HG03060 (cell line): ENCODE measurements at regions not wholly inside any gene's neighbourhood (a gene's known extent, or its start where the extent isn't known, plus 50 kb on each side); places are given as distances from the start of the nearest gene placed in this dataset.
"Not testable (repeated sequence)": the region's sequence is repeated elsewhere in the genome, so short reads cannot be mapped to it uniquely, and the experiment has no call there.

Experiments
- ATAC-seq: cut with Tn5 transposase; IDR thresholded peaks from one replicate; pipeline ENCODE4 v1.9.1; 2021; ENCODE audit warnings: low read depth, moderate number of reproducible peaks; ENCODE audit not compliant: unreplicated experiment

DNA sequence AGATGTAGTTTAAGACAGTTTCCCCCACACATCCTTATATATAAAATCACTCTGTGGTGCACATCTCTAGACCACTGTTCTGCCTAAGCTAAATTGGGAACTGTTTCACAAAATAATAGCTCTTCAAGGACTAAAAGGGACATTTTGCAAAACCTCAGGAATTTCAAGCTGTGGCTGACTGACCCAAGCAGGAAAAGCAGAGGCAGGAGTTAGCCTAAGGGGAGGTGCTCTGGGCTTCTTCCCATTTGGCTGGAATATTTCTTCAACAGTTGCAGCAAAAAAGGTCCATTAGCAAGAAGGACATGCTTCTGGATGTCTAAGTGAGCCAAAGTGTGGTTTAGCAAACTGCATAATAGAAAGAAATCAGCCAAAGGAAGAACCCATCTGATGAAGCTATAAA lies 551.2 kb upstream of the ANKRD30A start:
- no peak for ATAC-seq

DNA sequence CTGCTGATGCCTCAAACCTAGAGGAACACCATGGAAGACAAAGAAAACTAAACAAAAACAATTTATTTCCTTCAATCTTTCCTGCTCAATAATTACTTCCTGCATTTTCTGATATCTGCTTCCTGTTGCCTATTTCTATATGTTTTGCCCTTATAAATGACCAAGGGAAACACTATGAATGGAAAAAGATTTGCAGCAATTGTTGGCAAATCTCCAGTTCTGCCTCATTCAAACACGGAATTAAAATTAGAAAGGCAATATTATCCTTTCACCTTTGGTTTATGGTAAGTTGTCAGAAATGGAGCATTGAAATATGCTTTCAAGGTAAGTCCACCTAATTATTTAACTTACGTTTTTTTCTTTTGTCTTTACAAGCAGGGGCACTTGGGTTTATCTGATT lies 552.2 kb upstream of the ANKRD30A start:
- no peak for ATAC-seq

GRCh38 chr10:36564433-36564832 lies 561.0 kb upstream of the ANKRD30A start:
- no peak for ATAC-seq

DNA sequence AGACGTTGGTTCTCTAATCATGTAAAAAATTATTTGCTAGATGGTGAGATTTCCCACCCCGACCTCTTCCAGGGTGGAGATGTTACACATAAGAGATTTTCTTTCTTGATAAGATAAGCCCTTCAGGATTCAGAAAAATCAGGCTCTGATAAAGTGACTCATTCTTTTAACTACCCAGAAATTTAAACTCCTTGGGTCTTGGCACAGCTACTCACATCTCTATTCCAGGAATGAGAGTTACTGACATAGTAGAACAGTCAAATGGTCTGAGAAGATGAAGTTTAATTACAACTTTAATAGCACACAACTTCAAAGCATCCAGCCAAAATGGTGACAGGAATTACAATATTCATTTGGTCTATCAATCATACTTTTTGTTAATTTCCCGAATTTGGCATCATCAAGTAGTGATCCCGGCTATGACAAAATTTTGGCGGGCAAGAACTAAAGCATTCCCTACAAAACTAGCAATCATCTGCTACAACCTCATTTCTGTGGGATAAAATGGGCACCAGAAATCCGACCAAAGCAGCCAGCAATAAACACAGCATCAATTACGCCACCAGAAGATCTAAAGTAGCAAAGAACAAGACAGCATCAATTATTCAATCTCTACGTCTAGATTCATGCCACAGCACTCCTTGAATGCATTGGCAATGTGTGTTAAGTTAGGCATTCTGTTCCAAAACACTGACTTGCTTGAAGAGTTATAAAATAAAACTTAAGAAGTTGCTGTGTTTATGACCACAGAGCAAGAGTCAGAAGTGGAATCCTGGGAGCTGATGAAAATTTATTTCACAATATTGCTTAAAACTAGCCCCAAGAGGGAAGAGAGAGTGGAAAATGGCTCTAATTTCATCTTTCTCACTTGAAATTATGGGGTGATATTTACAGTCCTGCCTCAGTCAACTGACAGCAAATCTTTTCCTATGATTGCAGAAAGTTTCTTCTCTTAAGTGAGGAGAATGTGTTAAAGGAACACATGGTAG lies 565.7 kb upstream of the ANKRD30A start:
- no peak for ATAC-seq

DNA sequence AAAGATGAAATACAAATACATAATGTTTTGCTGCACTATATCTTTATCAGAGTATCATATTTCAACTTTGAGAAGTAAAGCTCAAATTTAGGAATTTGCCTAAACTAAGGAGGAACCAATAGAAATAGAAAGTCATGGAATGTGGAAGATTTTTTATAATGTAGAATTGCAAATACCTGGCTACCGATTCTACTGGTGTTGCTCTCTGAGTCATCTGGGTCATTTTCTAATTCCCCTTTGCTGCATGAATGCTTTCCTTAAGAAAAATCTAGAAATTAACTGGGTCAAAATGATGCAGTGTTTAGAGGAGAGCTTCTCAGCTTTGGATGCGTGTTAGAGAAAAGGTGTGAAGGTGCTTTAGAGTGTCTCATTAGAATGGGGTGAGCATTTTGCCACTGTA lies 568.9 kb upstream of the ANKRD30A start:
- ATAC-seq, result no peak

- no peak for ATAC-seq
These were observed 570.4 kb upstream of the ANKRD30A start for GRCh38 chr10:36555036-36555435.

DNA sequence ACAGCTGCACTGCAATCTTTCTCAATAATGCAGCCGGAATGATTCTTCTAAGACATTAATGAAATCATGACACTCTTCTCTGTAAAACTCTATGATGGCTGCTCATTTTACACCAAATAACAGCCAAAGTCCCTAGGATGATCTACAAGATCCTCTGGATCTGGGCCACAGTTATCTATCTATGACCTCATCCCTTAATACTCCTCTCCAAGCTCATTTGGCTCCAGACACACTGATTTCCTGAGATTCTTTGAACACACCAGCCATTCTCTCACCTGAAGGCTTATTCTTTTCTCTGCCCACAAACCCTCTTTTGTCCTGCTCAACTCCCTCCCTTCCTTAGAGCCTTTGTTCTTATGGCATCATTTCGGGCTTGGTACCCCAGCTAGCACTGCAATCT lies 577.4 kb upstream of the ANKRD30A start:
- ATAC-seq, result no peak

- ATAC-seq, result no peak
These were observed 582.9 kb upstream of the ANKRD30A start for GRCh38 chr10:36542493-36542892.

- ATAC-seq, result no peak
These were observed 584.8 kb upstream of the ANKRD30A start for GRCh38 chr10:36540611-36541010.

DNA sequence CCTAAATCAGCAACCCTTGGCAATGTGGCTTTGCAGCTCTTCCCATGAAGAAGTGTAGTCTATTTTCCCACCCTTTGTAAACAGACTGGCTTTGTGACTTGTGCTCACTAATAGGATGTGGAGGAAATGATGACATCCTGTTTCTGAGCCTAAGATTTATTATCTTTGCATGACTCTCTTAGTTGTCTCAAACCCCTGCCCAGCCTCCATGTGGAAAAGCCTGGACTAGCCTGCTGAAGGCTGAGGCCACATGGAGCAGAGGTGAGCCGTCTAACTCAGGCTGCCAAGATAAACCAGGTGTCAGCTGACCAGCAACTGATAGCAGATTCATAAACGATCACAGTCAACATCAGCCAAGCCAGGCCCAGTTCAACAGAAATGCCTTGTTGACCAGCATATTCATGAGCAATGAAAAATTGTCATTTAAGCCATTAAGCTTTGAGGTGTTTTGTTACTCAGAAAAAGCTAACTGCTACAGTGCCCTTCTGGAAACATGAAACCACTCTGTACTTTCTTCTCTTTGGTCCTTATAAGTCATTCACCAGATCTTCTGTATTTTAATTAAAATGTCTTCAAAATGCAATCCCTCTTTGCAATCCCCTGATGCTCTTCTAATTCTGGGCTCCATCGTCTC lies 586.3 kb upstream of the ANKRD30A start:
- no peak for ATAC-seq

DNA sequence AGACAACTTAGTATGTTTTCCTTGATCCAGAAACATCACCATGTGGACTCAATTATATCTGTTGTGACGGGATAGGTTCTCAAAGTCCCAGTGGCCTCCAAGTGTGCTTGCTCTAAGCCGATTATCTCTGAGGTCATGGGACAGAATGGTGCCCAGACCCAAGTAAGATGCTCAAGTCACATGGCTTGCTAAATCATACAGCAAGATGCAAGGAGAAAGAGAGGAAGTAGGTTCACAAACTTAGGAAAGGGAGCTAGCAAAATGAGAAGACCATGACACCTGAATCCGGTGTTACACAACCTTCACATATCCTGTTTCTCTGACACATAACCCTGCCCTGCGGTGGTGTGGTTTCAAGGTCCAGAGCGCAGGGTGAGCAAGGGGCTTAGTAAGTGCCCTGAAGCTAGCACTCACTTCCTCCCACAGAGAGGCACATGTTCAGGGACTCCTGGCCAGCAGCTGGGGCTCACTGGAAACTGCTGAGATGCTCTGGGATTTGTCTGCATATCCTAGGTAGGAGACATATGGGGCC lies 590.9 kb upstream of the ANKRD30A start:
- ATAC-seq, result peak; percentile 99

DNA sequence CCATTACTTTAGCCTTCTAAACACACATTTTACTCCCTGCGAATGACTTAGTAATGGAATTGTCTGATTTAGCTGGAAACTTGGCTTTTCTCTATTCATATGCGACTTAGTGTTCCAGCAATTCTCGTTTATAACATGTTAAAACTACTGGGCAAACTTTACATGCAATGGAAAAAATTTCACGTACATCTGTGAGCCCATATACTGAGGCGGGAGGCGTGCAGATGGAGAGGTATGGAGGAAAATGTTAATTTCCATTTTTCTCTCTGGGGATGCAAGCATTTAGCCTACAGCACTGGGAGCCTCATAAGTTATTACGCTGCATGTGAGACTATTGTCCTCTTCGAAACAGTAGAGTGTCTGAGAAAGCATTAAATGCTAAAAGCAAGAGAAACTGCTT lies 591.5 kb upstream of the ANKRD30A start:
- ATAC-seq, result no peak

DNA sequence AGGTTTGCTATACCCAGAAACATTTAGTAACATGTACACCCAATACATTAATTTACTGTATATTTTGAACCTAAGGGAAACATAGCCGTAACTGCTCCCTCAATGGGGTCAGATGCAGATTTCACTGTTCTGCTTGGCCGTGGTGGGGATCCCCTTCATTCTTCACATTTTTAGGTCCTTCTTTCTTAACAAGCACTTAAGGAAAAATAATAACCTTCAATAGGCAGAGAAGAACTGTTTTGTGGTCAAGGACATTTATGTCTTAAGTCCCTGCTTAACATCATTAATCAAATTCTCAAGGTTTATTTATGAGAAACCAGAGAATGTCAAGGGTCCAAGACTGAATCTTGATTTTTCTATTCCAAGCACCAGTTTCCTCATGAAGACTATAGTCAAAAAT lies 592.1 kb upstream of the ANKRD30A start:
- ATAC-seq, result no peak

DNA sequence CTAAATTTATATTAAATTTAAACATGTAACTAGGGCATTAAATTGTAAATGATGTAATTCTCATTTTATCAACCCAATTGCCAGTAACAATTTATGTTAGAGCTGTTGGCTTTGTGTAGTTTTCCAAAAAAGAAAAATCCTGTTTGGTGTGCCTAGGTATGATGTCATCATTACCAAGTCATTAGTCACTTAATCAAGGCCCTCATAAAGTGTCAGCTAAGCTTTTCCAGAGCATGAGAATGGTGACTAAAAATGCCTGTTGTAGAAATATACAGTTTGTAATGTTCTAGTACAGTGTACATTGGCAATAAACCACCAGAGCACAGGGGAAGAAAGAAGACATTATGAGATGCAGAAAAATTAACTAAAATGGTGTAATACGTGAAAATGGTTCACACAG lies 593.8 kb upstream of the ANKRD30A start:
- ATAC-seq, result no peak

DNA sequence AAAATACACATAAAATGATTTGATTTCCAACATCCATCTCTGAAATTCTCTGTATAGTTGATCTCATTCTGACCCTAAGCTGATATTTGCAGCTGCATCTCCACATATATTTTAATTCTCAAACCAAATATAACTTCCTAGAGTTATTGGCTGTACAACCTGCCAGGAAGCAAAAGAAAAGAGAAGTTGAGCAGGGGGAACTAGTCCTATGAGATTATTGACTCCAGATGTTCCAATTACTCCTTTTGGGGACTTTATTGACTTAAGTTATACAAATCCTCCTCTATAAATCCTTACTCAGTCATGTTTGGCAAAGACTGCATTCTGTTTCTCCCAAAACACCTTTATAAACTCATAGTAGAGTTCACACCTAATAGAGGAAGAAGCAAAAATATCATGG lies 599.4 kb upstream of the ANKRD30A start:
- no peak for ATAC-seq

DNA sequence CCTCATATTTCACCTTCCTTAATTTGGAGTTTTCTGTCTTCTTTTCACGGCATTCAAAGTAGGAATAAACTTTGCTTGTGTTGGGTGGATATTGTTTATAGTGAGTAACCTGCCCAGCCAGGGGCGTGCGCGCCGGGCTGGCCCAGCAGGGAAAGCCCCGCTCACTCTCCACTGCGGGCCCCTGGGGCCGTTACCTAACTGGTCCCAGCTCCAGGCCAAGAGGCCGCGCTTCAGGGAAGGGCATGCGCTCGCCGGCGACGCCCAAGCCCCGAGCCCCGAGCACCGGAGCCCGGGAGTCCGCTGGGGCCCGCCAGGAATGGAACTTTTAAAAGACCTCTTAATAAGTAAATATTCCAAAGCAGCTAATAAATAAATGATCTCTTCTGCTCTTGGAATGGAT lies 601.3 kb upstream of the ANKRD30A start:
- not testable (repeated sequence) for ATAC-seq

- no peak for ATAC-seq
These were observed 605.5 kb upstream of the ANKRD30A start for GRCh38 chr10:36519909-36520308.

- ATAC-seq, result no peak
These were observed 609.1 kb upstream of the ANKRD30A start for GRCh38 chr10:36516281-36516680.

- no peak for ATAC-seq
These were observed 610.1 kb upstream of the ANKRD30A start for GRCh38 chr10:36515319-36515718.

- no peak for ATAC-seq
These were observed 617.7 kb upstream of the ANKRD30A start for GRCh38 chr10:36507715-36508114.

DNA sequence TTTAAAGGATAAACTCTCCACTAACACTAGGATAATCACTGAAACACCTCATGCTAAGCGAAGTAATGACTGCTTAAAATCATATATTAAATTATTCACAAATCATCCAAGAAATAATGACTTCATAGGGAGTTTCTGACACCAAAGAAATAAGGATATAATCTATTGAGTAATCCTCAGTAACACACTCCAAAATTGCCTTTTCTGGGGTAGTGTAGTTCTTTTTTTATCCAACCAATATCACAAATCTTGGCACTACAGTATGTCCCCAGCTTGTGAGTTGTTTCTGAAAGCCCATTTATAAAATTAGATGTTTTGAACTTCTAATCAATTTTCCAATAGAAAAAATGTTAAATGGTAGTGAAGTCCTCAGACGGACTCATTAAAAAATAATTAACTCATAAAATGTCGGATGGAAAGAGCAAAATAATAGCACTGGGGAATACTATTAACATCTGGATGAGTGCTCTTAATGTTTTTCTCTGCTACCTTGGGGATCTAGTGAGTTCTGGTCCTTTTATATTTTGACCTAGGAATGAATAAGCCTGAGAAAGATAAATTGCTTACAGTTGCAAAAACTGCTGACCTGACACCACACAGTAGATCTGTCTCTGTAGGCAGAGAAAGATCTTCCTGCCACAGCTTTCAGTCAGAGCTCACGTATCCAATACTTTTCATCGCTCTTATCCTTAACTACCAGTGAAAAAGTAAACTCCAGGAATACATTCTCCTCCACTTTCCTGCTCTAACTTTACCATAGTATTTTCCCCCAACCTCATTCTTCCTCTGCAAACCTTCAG lies 618.5 kb upstream of the ANKRD30A start:
- no peak for ATAC-seq
